ENCODE measurements at regions not wholly inside any gene's neighbourhood (a gene's known extent, or its start where the extent isn't known, plus 50 kb on each side); places are given as distances from the start of the nearest gene placed in this dataset.
"Not testable (repeated sequence)": the region's sequence is repeated elsewhere in the genome, so short reads cannot be mapped to it uniquely, and the experiment has no call there.

GRCh38 chr6:1473598-1473997 is 84.2 kb downstream of the FOXF2 start:
- Histone ChIP-seq H3K4me3 (no peak overlapping the region), H3K27ac (no peak overlapping the region), H3K4me1 (replicated peaks in 1 of 2) (no peaks in the 10 kb centered on the region)
- in situ Hi-C loops (cut with MboI; ENCODE audit: low pct_unique_long_range_greater_than_20kb in 2 of 9, low sequenced_read_pairs in 9 of 9, unreplicated experiment in 9 of 9), result no loop called here
- 0 to 100% (median 59%) methylated on average over 1 of the region's 1 CpG; no CpG with 5 or more reads in 4 of the 10 experiments for WGBS, 10 experiments
- no peak for ATAC-seq (replicated peaks in 6 of 8)

GRCh38 chr6:1474205-1474604 is 84.8 kb downstream of the FOXF2 start:
- no peak for ATAC-seq (replicated peaks in 6 of 8)
- Histone ChIP-seq H3K4me3 (no peak overlapping the region), H3K27ac (no peak overlapping the region), H3K4me1 (replicated peaks in 1 of 2) (no peaks in the 10 kb centered on the region)
- in situ Hi-C loops (cut with MboI; ENCODE audit: low pct_unique_long_range_greater_than_20kb in 2 of 9, low sequenced_read_pairs in 9 of 9, unreplicated experiment in 9 of 9), result no loop called here
- 58 to 100% (median 80%) methylated on average over 1 to 4 of the region's 4 CpGs; no CpG with 5 or more reads in 1 of the 10 experiments for WGBS, 10 experiments

GRCh38 chr6:1475174-1475573 is 85.8 kb downstream of the FOXF2 start:
- no peak for ATAC-seq (replicated peaks in 6 of 8)
- no peak overlapping the region for H3K27ac ChIP-seq
- WGBS, 10 experiments, result 20 to 100% (median 83%) methylated on average over 1 of the region's 1 CpG; no CpG with 5 or more reads in 5 of the 10 experiments
- H3K4me3 ChIP-seq, result no peak overlapping the region
- H3K4me1 ChIP-seq (replicated peaks in 1 of 2), result no peaks in the 10 kb centered on the region
- in situ Hi-C loops (cut with MboI; ENCODE audit: low pct_unique_long_range_greater_than_20kb in 2 of 9, low sequenced_read_pairs in 9 of 9, unreplicated experiment in 9 of 9), result no loop called here

GRCh38 chr6:1477432-1478090 is 88.2 kb downstream of the FOXF2 start:
- Histone ChIP-seq H3K27ac (no peak overlapping the region), H3K4me3 (no peak overlapping the region), H3K4me1 (replicated peaks in 1 of 2) (no peaks in the 10 kb centered on the region)
- in situ Hi-C loops (cut with MboI; ENCODE audit: low pct_unique_long_range_greater_than_20kb in 2 of 9, low sequenced_read_pairs in 9 of 9, unreplicated experiment in 9 of 9), result no loop called here
- WGBS, 10 experiments, result 55 to 94% (median 83%) methylated on average over 4 to 11 of the region's 11 CpGs
- no peak for ATAC-seq (replicated peaks in 6 of 8)

- WGBS, 10 experiments, result 40 to 92% (median 66%) methylated on average over 1 to 2 of the region's 4 CpGs; no CpG with 5 or more reads in 4 of the 10 experiments
- ATAC-seq (replicated peaks in 6 of 8); H3K4me1 ChIP-seq (replicated peaks in 1 of 2); in situ Hi-C loops (cut with MboI; ENCODE audit: low pct_unique_long_range_greater_than_20kb in 2 of 9, low sequenced_read_pairs in 9 of 9, unreplicated experiment in 9 of 9); H3K27ac ChIP-seq; H3K4me3 ChIP-seq: not testable (repeated sequence)
These were observed 88.9 kb downstream of the FOXF2 start for GRCh38 chr6:1478163-1478826.

- no peak for ATAC-seq (replicated peaks in 6 of 8)
- in situ Hi-C loops (cut with MboI; ENCODE audit: low pct_unique_long_range_greater_than_20kb in 2 of 9, low sequenced_read_pairs in 9 of 9, unreplicated experiment in 9 of 9), result no loop called here
- 0 to 77% (median 51%) methylated on average over 1 to 2 of the region's 2 CpGs; no CpG with 5 or more reads in 2 of the 10 experiments for WGBS, 10 experiments
- H3K4me3 ChIP-seq, result no peak overlapping the region
- H3K27ac ChIP-seq, result no peak overlapping the region
- no peaks in the 10 kb centered on the region for H3K4me1 ChIP-seq (replicated peaks in 1 of 2)
These were observed 89.7 kb downstream of the FOXF2 start for GRCh38 chr6:1479095-1479494.

GRCh38 chr6:1479601-1480221 is 90.3 kb downstream of the FOXF2 start:
- 33 to 100% (median 85%) methylated on average over 1 to 3 of the region's 3 CpGs for WGBS, 10 experiments
- H3K4me3 ChIP-seq, result no peak overlapping the region
- in situ Hi-C loops (cut with MboI; ENCODE audit: low pct_unique_long_range_greater_than_20kb in 2 of 9, low sequenced_read_pairs in 9 of 9, unreplicated experiment in 9 of 9), result no loop called here
- H3K4me1 ChIP-seq (replicated peaks in 1 of 2), result no peaks in the 10 kb centered on the region
- no peak overlapping the region for H3K27ac ChIP-seq
- no peak for ATAC-seq (replicated peaks in 6 of 8)

GRCh38 chr6:1481286-1481685 is 91.9 kb downstream of the FOXF2 start:
- 0 to 82% (median 50%) methylated on average over 1 of the region's 1 CpG; no CpG with 5 or more reads in 3 of the 10 experiments for WGBS, 10 experiments
- Histone ChIP-seq H3K4me1 (replicated peaks in 1 of 2) (no peaks in the 10 kb centered on the region), H3K27ac (no peak overlapping the region), H3K4me3 (no peak overlapping the region)
- in situ Hi-C loops (cut with MboI; ENCODE audit: low pct_unique_long_range_greater_than_20kb in 2 of 9, low sequenced_read_pairs in 9 of 9, unreplicated experiment in 9 of 9), result no loop called here
- ATAC-seq (replicated peaks in 6 of 8), result peak in 1 of 8 experiments; percentile 56

- 50 to 100% (median 84%) methylated on average over 1 to 9 of the region's 9 CpGs; no CpG with 5 or more reads in 1 of the 10 experiments for WGBS, 10 experiments
- H3K4me3 ChIP-seq, result no peak overlapping the region
- H3K4me1 ChIP-seq (replicated peaks in 1 of 2), result no peaks in the 10 kb centered on the region
- H3K27ac ChIP-seq, result no peak overlapping the region
- in situ Hi-C loops (cut with MboI; ENCODE audit: low pct_unique_long_range_greater_than_20kb in 2 of 9, low sequenced_read_pairs in 9 of 9, unreplicated experiment in 9 of 9), result no loop called here
- no peak for ATAC-seq (replicated peaks in 6 of 8)
These were observed 93.2 kb downstream of the FOXF2 start for GRCh38 chr6:1482381-1483166.

- WGBS, 10 experiments, result 0 to 94% (median 87%) methylated on average over 3 to 5 of the region's 5 CpGs
- in situ Hi-C loops (cut with MboI; ENCODE audit: low pct_unique_long_range_greater_than_20kb in 2 of 9, low sequenced_read_pairs in 9 of 9, unreplicated experiment in 9 of 9), result no loop called here
- no peak overlapping the region for H3K27ac ChIP-seq
- no peaks in the 10 kb centered on the region for H3K4me1 ChIP-seq (replicated peaks in 1 of 2)
- H3K4me3 ChIP-seq, result no peak overlapping the region
- peak in 2 of 8 experiments; percentile 96 to 98 for ATAC-seq (replicated peaks in 6 of 8)
These were observed 96.3 kb downstream of the FOXF2 start for GRCh38 chr6:1485678-1486077.

GRCh38 chr6:1486387-1486786 is 97.0 kb downstream of the FOXF2 start:
- no peak overlapping the region for H3K4me3 ChIP-seq
- no peak overlapping the region for H3K27ac ChIP-seq
- no peak for ATAC-seq (replicated peaks in 6 of 8)
- no peaks in the 10 kb centered on the region for H3K4me1 ChIP-seq (replicated peaks in 1 of 2)
- in situ Hi-C loops (cut with MboI; ENCODE audit: low pct_unique_long_range_greater_than_20kb in 2 of 9, low sequenced_read_pairs in 9 of 9, unreplicated experiment in 9 of 9), result no loop called here
- 0 to 86% (median 70%) methylated on average over 1 of the region's 1 CpG; no CpG with 5 or more reads in 4 of the 10 experiments for WGBS, 10 experiments

- no peaks in the 10 kb centered on the region for H3K4me1 ChIP-seq (replicated peaks in 1 of 2)
- H3K4me3 ChIP-seq, result no peak overlapping the region
- no peak for ATAC-seq (replicated peaks in 6 of 8)
- no peak overlapping the region for H3K27ac ChIP-seq
- in situ Hi-C loops (cut with MboI; ENCODE audit: low pct_unique_long_range_greater_than_20kb in 2 of 9, low sequenced_read_pairs in 9 of 9, unreplicated experiment in 9 of 9), result no loop called here
- 0 to 83% (median 80%) methylated on average over 1 of the region's 4 CpGs; no CpG with 5 or more reads in 5 of the 10 experiments for WGBS, 10 experiments
These were observed 97.9 kb downstream of the FOXF2 start for GRCh38 chr6:1487239-1487638.

- H3K4me1 ChIP-seq (replicated peaks in 1 of 2), result no peaks in the 10 kb centered on the region
- ATAC-seq (replicated peaks in 6 of 8), result no peak
- in situ Hi-C loops (cut with MboI; ENCODE audit: low pct_unique_long_range_greater_than_20kb in 2 of 9, low sequenced_read_pairs in 9 of 9, unreplicated experiment in 9 of 9), result no loop called here
- WGBS, 10 experiments, result 80 to 94% (median 90%) methylated on average over 3 to 9 of the region's 11 CpGs; no CpG with 5 or more reads in 5 of the 10 experiments
- no peak overlapping the region for H3K4me3 ChIP-seq
- no peak overlapping the region for H3K27ac ChIP-seq
These were observed 101.6 kb downstream of the FOXF2 start for GRCh38 chr6:1491025-1491424.

Data from motor neuron (in vitro differentiated cells).